DMS153 (cell line): ENCODE measurements at regions not wholly inside any gene's neighbourhood (a gene's known extent, or its start where the extent isn't known, plus 50 kb on each side); places are given as distances from the start of the nearest gene placed in this dataset.
A peak's percentile ranks its signal among the peaks of the same experiment; 100 is the strongest.

ENCODE experiments used
- DNase-seq: peaks from one replicate; lab custom pipeline; 2025; lab: John Stamatoyannopoulos, UW

- DNase-seq, result peak; percentile 30
Observed at GRCh38 chr18:22253676-22254075, 84.3 kb downstream of the GATA6 start.

DNA sequence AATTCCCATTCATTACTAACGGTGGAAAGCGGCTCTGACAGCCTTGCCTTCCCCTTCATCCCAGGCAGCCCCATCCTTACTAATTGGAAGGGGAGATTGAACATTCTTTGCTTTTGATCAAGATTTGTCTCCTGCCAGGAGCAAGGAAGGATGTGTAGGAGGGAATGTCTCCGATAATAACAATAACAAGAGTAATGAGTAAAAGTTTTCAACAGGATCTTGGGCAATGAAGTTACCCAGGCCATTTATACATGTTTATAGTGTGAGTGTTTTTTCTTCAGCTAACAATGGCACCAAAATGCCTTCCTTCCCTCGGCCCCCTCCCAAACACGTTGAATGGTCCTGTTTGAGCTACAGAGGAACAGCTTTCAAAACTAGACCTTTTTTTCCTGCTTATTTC lies 83.8 kb downstream of the GATA6 start:
- no peak for DNase-seq
